K562 (cell line): ENCODE measurements at regions not wholly inside any gene's neighbourhood (a gene's known extent, or its start where the extent isn't known, plus 50 kb on each side); places are given as distances from the start of the nearest gene placed in this dataset.

Experiments
- ATAC-seq: fragments of 200-7000 bp; cut with Tn5 transposase; 3 replicates; pipeline ENCODE4 v1.9.1; 2020; ENCODE audit warnings: moderate library complexity
- BruUV-seq: library from RNA; stranded (reverse); fragments of 400-500 nt; replicated peaks from 2 replicates; lab custom pipeline; 2021; lab: Mats Ljungman, UMichigan
- CTCF ChIA-PET: fragments of 300-600 bp; formaldehyde crosslinking; extraction: SDS; loops from one replicate; lab custom pipeline; 2021; ENCODE audit warnings: low intra/inter-chr PET ratio; lab: Yijun Ruan, JAX
- POLR2A ChIA-PET: fragments of 300-600, 350-650 bp; sonication (Branson Sonifier 250); formaldehyde crosslinking; extraction: SDS; loops from one replicate; lab custom pipeline; 2021; ENCODE audit warnings: antibody characterized with exemption, inconsistent platforms; lab: Yijun Ruan, JAX
- DNase-seq, 4 experiments: peaks; one replicate each; pipeline versions ENCODE4 v3.0.0 to v3.0.0-alpha.2; 2011 to 2018; ENCODE audit warnings: low spot score in 3 of 4, mixed read lengths in 3 of 4; ENCODE audit errors: extremely low read depth in 1 of 4
- FAIRE-seq: peaks from 2 replicates; lab custom pipeline; 2011; peaks lifted over from hg19 to GRCh38; lab: Jason Lieb, UNC
- H2AFZ ChIP-seq: 2 replicates; pipeline ENCODE4 v1.6.0; 2011; ENCODE audit warnings: low read depth, low read length, control low read depth, inconsistent platforms
- H3K27ac ChIP-seq: fragments of 200-600 bp; 3 replicates; pipeline ENCODE4 v1.8.0; 2011; ENCODE audit warnings: low read depth, mild to moderate bottlenecking, control low read depth, inconsistent platforms, low read length, moderate library complexity, mixed read lengths; ENCODE audit errors: extremely low read depth
- H3K27me3 ChIP-seq, 2 experiments: fragments of 300-600 bp in 1 of 2; 2 replicates in 1 of 2; 3 replicates in 1 of 2; pipeline versions ENCODE4 v1.6.0 to v1.8.0; 2011; ENCODE audit warnings: inconsistent platforms in 2 of 2, low read length in 2 of 2, mild to moderate bottlenecking in 1 of 2, mixed read lengths in 1 of 2, moderate library complexity in 1 of 2; ENCODE audit not compliant: control insufficient read depth in 2 of 2, insufficient read depth in 2 of 2
- H3K36me3 ChIP-seq: fragments of 300-600 bp; 3 replicates; pipeline ENCODE4 v1.8.0; 2011; ENCODE audit warnings: mild to moderate bottlenecking, low read length, inconsistent platforms; ENCODE audit not compliant: control insufficient read depth, insufficient read depth
- H3K4me1 ChIP-seq, 2 experiments: fragments of 200-600 bp in 1 of 2; replicated peaks in 1 of 2; 2 replicates in 1 of 2; 3 replicates in 1 of 2; pipeline versions ENCODE4 v1.5.1 to v1.8.0; 2011; ENCODE audit warnings: inconsistent platforms in 2 of 2, low read length in 2 of 2, mild to moderate bottlenecking in 1 of 2, mixed read lengths in 1 of 2, moderate library complexity in 1 of 2; ENCODE audit not compliant: control insufficient read depth in 2 of 2, insufficient read depth in 2 of 2
- H3K4me2 ChIP-seq: 2 replicates; pipeline ENCODE4 v1.6.1; 2011; ENCODE audit warnings: low read length, control low read depth, inconsistent platforms, mixed read lengths; ENCODE audit not compliant: insufficient read depth
- H3K4me3 ChIP-seq: fragments of 200-600 bp; sonication (generic), shearing (Covaris generic); 2 replicates; pipeline ENCODE4 v1.5.1; 2016; ENCODE audit warnings: control low read depth, inconsistent platforms
- H3K79me2 ChIP-seq: fragments of 200-600 bp; 3 replicates; pipeline ENCODE4 v1.8.0; 2011; ENCODE audit warnings: low read length, inconsistent platforms; ENCODE audit not compliant: control insufficient read depth, insufficient read depth
- H3K9ac ChIP-seq, 2 experiments: 2 replicates each; pipeline versions ENCODE4 v1.6.0 to v1.6.1; 2011; ENCODE audit warnings: low read depth in 2 of 2, low read length in 2 of 2, control low read depth in 1 of 2, inconsistent platforms in 1 of 2, mild to moderate bottlenecking in 1 of 2, mixed read lengths in 1 of 2; ENCODE audit not compliant: insufficient read depth in 1 of 2
- H3K9me1 ChIP-seq: one replicate; pipeline ENCODE4 v1.6.0; 2011; ENCODE audit warnings: inconsistent platforms, mild to moderate bottlenecking, low read length, moderate library complexity; ENCODE audit not compliant: control insufficient read depth, insufficient read depth
- H3K9me3 ChIP-seq: replicated peaks from 2 replicates; pipeline ENCODE4 v1.5.1; 2011; ENCODE audit warnings: low read depth, low read length, inconsistent platforms; ENCODE audit not compliant: control insufficient read depth, insufficient read depth
- H4K20me1 ChIP-seq: replicated peaks from 2 replicates; pipeline ENCODE4 v1.6.1; 2011; ENCODE audit warnings: low read length, inconsistent platforms, mixed read lengths; ENCODE audit not compliant: control insufficient read depth, insufficient read depth
- AFF4 ChIP-seq: sonication (generic); formaldehyde crosslinking; IDR thresholded peaks from 2 replicates; pipeline ENCODE4 v1.8.0; 2023; ENCODE audit warnings: mild to moderate bottlenecking, missing genetic modification reagents
- CSDE1 ChIP-seq, 2 experiments: fragments of 450-650 bp; IDR thresholded peaks; 2 replicates each; pipeline ENCODE4 v1.6.1; 2016; ENCODE audit warnings: mild to moderate bottlenecking in 1 of 2
- DDX20 ChIP-seq: fragments of 450-650 bp; IDR thresholded peaks from 2 replicates; pipeline ENCODE4 v1.6.1; 2016; ENCODE audit warnings: missing genetic modification characterization, low read depth, mild to moderate bottlenecking, missing compliant biosample characterization, moderate library complexity
- ID3 ChIP-seq, 2 experiments: fragments of 250-450 bp in 1 of 2; fragments of 450-650 bp in 1 of 2; sonication (Bioruptor Pico) in 1 of 2; IDR thresholded peaks; 2 replicates each; pipeline versions ENCODE4 v1.6.1 to v1.8.0; 2016 to 2021; ENCODE audit warnings: mild to moderate bottlenecking in 2 of 2, moderate library complexity in 2 of 2, missing compliant biosample characterization in 1 of 2, missing genetic modification characterization in 1 of 2
- KLF6 ChIP-seq: fragments of 250-450 bp; sonication (Bioruptor Pico); IDR thresholded peaks from 2 replicates; pipeline ENCODE4 v1.4.0; 2020; ENCODE audit warnings: mild to moderate bottlenecking, moderate library complexity, borderline replicate concordance
- LEF1 ChIP-seq: fragments of 450-650 bp; IDR thresholded peaks from 2 replicates; pipeline ENCODE4 v1.6.1; 2016; ENCODE audit warnings: mild to moderate bottlenecking
- NR4A1 ChIP-seq, 2 experiments: fragments of 250-450 bp in 1 of 2; fragments of 450-650 bp in 1 of 2; sonication (Bioruptor Pico) in 1 of 2; IDR thresholded peaks; 2 replicates each; pipeline versions ENCODE4 v1.4.0 to v1.6.1; 2016 to 2020; ENCODE audit warnings: mild to moderate bottlenecking in 2 of 2, missing compliant biosample characterization in 1 of 2, missing genetic modification characterization in 1 of 2, moderate library complexity in 1 of 2
- PATZ1 ChIP-seq: fragments of 250-450 bp; sonication (Bioruptor Pico); IDR thresholded peaks from 2 replicates; pipeline ENCODE4 v1.5.0; 2020; ENCODE audit warnings: mild to moderate bottlenecking, borderline replicate concordance
- TARDBP ChIP-seq: fragments of 450-650 bp; IDR thresholded peaks from 2 replicates; pipeline ENCODE4 v1.6.1; 2016
- THRA ChIP-seq: fragments of 450-650 bp; IDR thresholded peaks from 2 replicates; pipeline ENCODE4 v1.6.1; 2017; ENCODE audit warnings: mild to moderate bottlenecking, moderate library complexity
- VEZF1 ChIP-seq: fragments of 200-800 bp; sonication (Bioruptor generic); IDR thresholded peaks from 2 replicates; pipeline ENCODE4 v1.6.1; 2017; ENCODE audit warnings: missing genetic modification characterization, missing compliant biosample characterization
- WGBS: fragments of 100-300 bp; shearing (Covaris generic); methylation state at CpG from one replicate; pipeline ENCODE4 v1.1.6; 2016; ENCODE audit warnings: low coverage, mixed read lengths; ENCODE audit not compliant: insufficient coverage; ENCODE audit errors: missing lambda C conversion rate; 5-methylcytosine and 5-hydroxymethylcytosine counted together
- in situ Hi-C: fragments of 300-500 bp; cut with MboI; formaldehyde crosslinking; loops from 4 replicates; pipeline ENCODE4 v1.15.0; 2018; ENCODE audit warnings: inconsistent platforms, mixed read lengths
- intact Hi-C: fragments of 100-400 bp; cut with micrococcal nuclease; formaldehyde crosslinking; loops from 2 replicates; pipeline ENCODE4 v1.14.2; 2022

- Histone ChIP-seq H3K9me1 (no peaks in the 10 kb centered on the region), H3K36me3 (no peaks in the 10 kb centered on the region), H3K27ac (no peak overlapping the region), H3K4me2 (no peak overlapping the region), H3K9me3 (no peaks in the 10 kb centered on the region), H3K4me3 (no peak overlapping the region), H3K4me1 (no peaks in the 10 kb centered on the region), H4K20me1 (no peaks in the 10 kb centered on the region), H3K79me2 (no peaks in the 10 kb centered on the region), H2AFZ (no peak overlapping the region), H3K27me3 (no peaks in the 10 kb centered on the region), H3K9ac (no peak overlapping the region)
- in situ Hi-C loops (no loop called here), intact Hi-C loops (no loop called here)
- DNase-seq, result no peak
- ChIA-PET CTCF (no interaction called here), POLR2A (no interaction called here)
- BruUV-seq, result no TSS peak
- FAIRE-seq, result no peak
- ATAC-seq, result no peak
- 33% methylated on average over 32 of the region's 57 CpGs for WGBS
- TF ChIP-seq LEF1 (no peak), THRA (no peak), VEZF1 (CRISPR knock-in tag) (no peak), DDX20 (tag) (no peak), NR4A1 (CRISPR knock-in tag; IDR thresholded peaks at IDR 0.05) (no peak), NR4A1 (tag; IDR thresholded peaks at IDR 0.05) (no peak), TARDBP (no peak), KLF6 (CRISPR knock-in tag) (no peak), PATZ1 (CRISPR knock-in tag) (no peak), CSDE1 (IDR thresholded peaks at IDR 0.05) (no peak), ID3 (CRISPR knock-in tag; IDR thresholded peaks at IDR 0.05) (no peak), ID3 (tag; IDR thresholded peaks at IDR 0.05) (no peak), AFF4 (no peak)
These were observed 336.0 kb upstream of the DEFB115 start for GRCh38 chr20:30921286-30922071.
